GM19099 (cell line): ENCODE measurements at regions not wholly inside any gene's neighbourhood (a gene's known extent, or its start where the extent isn't known, plus 50 kb on each side); places are given as distances from the start of the nearest gene placed in this dataset.

Source experiments
- POLR2A ChIP-seq: IDR thresholded peaks from 3 replicates; pipeline ENCODE4 v1.6.1; 2011; ENCODE audit warnings: low read depth; ENCODE audit not compliant: insufficient read length; ENCODE audit errors: extremely low read depth

GRCh38 chr14:61884711-61885110, 122.5 kb downstream of the SNAPC1 start:
- no peak for TF ChIP-seq POLR2A

- TF ChIP-seq POLR2A: no peak
Observed at GRCh38 chr14:61885203-61885961, 123.2 kb downstream of the SNAPC1 start.

GRCh38 chr14:61887628-61888027, 125.4 kb downstream of the SNAPC1 start:
- no peak for TF ChIP-seq POLR2A

DNA sequence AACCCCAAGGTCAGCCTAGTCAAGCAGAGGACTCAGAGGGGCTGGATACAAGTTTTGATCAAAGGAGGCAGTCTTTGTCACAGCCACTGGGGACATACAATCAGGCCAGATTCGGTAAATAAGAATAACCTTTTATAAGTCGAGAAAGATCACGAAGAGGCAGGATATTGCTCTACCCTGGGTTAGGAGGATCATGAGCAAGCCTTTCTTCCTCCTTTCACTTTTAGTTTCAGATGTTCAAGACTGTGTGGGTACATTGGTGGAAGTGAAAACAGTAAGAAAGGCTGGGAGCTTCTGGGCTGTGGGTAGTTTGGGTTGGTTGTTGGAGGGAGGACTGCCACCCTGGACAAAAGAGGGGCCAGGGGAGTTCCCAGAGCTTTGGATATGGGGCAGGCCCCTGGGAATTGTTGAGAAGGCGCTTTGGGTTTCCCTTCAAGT, 127.7 kb downstream of the SNAPC1 start:
- TF ChIP-seq POLR2A: no peak

GRCh38 chr14:61891170-61891569, 128.9 kb downstream of the SNAPC1 start:
- no peak for TF ChIP-seq POLR2A

- no peak for TF ChIP-seq POLR2A
Observed at GRCh38 chr14:61891810-61892209, 129.6 kb downstream of the SNAPC1 start.

DNA sequence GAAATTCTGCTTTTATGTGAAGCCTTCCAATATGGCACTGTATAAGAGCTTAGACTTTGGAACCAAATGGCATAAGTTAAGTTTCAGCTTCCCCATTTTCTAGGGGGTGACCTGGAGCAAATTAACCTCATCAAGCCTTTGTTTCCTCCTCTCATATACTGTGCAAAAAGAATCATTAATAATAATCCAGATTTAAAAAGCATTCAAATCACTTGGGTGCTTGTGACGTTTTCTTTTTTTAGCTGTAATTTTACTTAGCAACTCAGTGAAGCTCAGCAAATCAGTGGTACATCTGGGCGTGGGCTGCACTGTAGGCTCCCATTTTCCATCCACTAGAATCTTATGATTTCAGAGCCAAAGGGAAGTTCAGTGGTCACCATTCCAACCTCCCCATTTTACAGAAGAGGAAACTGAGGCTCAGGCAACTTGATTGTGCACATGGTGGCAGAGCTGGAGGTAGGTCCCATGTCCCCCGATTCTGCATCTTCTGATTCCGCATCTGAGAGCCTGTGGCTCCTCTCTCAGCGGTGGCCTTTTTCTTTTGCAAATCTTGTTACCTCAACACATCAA, 131.2 kb downstream of the SNAPC1 start:
- no peak for TF ChIP-seq POLR2A

DNA sequence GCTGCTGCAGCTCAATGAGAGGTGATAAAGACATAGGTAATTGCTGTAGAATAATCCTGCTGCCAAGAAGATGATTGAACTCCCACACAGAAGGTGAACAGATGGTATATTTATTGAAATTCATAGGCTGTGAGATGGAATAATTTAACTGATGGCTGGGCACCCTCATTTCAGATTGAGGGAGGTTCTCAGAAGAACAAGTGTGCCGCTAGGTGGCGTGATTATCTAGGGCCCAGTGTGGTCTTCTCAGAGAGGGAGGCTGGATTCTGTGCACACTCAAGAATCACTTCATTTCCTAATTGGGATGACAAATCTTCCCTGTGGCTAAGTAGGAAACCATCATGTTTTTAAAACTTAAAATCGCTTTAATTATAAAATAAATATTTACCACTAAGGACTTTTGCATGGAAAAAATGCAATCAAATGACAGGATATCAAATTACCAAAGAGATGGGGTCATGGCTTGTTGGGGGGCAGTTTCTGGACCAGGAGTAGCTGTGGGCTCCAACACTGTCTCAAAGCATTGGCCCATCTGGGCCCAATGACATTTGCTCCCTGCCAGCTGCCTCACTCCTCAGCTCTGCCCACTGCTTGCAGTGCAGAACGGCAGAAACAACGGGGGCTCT, 132.3 kb downstream of the SNAPC1 start:
- no peak for TF ChIP-seq POLR2A

GRCh38 chr14:61897300-61897699, 135.1 kb downstream of the SNAPC1 start:
- no peak for TF ChIP-seq POLR2A

- no peak for TF ChIP-seq POLR2A
Observed at GRCh38 chr14:61898568-61898967, 136.3 kb downstream of the SNAPC1 start.

GRCh38 chr14:61899497-61899896, 137.3 kb downstream of the SNAPC1 start:
- TF ChIP-seq POLR2A: no peak

DNA sequence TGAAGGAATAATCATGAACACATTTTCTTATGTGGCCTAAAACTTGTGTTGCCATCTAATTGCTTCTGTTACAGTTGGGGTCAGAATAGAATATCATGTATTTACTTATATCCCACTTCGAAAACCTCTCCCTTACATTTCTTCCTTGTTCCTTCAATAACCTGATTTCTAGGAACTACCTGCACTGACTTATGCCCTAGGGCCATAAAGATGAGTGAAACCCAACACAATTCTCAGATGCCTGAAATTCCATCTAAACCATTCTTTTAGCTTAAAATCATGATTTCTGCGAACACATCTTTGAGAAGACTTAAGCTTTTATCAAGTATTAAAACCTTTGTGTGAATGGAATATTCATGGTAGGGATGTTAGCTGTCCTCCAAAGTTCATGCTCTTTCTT, 142.7 kb downstream of the SNAPC1 start:
- TF ChIP-seq POLR2A: no peak

DNA sequence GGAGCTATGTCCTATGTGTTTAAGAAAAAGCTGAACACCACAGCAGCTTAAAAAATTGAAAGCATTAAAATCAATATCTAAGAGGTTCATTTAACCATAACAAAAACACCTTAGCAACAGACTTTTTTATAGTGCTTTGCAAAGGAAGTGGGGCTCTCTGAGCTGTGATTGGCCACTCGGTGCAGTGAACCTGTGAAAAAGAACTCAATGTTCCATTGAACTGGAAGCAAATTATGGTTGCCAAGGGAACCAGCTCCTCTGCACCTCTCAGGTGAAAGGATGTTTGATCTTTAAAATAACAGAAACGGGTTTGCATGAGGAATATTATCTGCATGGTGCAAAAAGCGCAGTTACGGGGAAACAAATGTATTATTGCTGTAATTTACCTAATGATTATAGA, 149.4 kb downstream of the SNAPC1 start:
- TF ChIP-seq POLR2A: no peak

DNA sequence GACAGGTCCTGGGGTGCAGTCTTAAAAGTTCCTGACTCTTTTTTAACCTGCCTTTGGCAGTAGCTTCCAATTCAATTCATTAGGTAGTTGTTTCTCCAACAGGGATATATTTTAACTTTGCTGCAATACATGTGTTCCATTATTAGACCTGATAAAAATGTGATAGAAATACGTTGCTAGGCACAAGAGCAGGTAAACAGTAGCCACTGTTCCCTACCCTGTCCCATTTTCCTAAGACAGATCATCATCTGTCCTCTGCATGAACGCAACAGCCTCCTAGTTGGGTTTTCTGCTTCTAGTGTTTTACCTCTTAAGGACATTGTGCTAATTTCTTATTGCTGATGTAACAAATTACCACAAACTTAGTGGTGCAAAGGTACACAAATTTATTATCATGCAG, 156.8 kb downstream of the SNAPC1 start:
- TF ChIP-seq POLR2A: no peak

DNA sequence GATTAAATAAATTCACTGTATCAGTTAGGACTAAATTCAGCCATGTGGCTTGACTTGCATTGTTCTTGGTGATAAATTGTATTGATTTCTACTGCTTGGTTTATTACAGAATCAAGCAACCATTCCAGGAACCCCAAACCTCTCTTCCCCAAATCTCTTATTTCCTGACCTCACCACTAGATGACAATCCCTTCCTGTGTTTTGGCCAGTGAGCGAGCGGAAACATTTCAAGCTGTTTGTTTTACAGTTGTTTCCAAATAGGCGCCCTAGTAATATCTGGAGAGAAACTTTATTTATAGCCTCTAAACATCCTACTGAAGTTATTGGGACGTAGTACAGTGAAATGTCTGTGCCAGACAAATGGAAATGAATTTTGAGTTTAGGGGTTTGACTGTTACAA, 161.1 kb downstream of the SNAPC1 start:
- TF ChIP-seq POLR2A: no peak

GRCh38 chr14:61925043-61925442, 162.8 kb downstream of the SNAPC1 start:
- no peak for TF ChIP-seq POLR2A
